HG03139 (cell line): ENCODE measurements at regions not wholly inside any gene's neighbourhood (a gene's known extent, or its start where the extent isn't known, plus 50 kb on each side); places are given as distances from the start of the nearest gene placed in this dataset.

Source experiments
- ATAC-seq: cut with Tn5 transposase; IDR thresholded peaks from one replicate; pipeline ENCODE4 v1.9.1; 2021; ENCODE audit not compliant: unreplicated experiment

DNA sequence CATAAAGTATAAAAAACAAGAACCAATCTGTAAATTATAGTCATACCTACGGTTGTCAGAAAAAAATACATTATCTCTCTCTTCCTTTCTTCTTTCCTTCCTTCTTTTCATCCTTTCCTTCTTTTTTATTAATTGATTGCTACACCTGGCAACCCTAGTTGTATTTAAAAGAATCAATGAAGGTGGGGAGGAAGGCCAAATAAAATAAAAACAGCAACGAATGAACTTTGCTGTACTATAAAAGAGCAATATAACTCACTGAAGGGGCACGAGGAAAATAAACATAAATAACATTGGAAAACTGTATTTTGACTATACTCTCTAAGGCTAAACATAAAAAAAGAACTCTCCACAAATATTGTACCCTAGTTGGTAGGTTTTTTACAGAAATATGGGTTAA lies 898.2 kb upstream of the USP15 start:
- no peak for ATAC-seq

- no peak for ATAC-seq
Observed at GRCh38 chr12:61365001-61365400, 895.2 kb upstream of the USP15 start.

DNA sequence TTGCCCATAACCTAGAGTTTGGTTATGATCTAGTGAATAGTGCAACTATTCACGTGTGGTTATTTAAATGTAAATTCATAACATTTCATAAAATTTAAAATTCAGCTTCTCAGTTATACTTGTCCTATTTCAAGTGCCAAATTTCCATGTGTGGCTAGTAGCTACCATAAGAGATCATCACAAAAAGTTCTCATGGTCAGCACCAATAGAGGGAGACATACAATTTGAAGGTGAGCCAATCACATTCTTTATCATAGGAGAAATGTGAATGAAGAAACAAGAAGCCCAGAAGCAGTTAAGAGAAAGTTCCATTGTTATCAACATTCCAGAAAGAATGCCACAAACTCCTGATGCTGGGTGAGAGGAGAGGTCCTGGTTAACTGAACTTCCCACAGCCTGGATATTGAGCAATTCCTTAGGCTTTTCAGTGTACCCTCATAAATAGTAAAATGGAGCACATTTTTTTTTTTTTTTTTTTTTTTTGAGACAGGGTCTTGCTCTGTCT lies 892.9 kb upstream of the USP15 start:
- no peak for ATAC-seq

- no peak for ATAC-seq
Observed at GRCh38 chr12:61369241-61369910, 890.8 kb upstream of the USP15 start.

- no peak for ATAC-seq
Observed at GRCh38 chr12:61384511-61384910, 875.7 kb upstream of the USP15 start.

- ATAC-seq = no peak
Observed at GRCh38 chr12:61385771-61386170, 874.4 kb upstream of the USP15 start.

GRCh38 chr12:61397668-61398067 lies 862.5 kb upstream of the USP15 start:
- ATAC-seq = no peak

GRCh38 chr12:61412201-61412600 lies 848.0 kb upstream of the USP15 start:
- no peak for ATAC-seq

GRCh38 chr12:61414470-61414869 lies 845.7 kb upstream of the USP15 start:
- no peak for ATAC-seq

- no peak for ATAC-seq
Observed at GRCh38 chr12:61422786-61423185, 837.4 kb upstream of the USP15 start.

DNA sequence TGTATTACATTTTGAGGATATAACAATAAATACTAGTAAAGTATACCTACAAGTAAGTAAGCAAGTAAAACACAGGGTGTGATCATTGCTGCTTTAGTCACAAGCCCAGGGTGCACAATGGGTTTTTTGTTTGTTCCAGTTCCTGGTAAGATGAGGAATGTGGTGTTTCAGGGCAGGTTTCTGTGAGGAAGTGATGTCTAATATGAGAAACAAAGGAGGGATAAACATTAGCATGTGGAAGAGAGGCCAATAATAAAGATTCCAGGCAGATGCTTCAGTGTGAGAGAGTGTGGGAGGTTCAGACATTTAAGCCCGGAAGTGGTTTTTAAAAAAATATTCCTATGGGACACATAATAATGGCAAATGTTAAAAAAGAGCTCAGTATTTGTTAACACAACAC lies 808.1 kb upstream of the USP15 start:
- ATAC-seq = no peak

GRCh38 chr12:61487728-61488127 lies 772.5 kb upstream of the USP15 start:
- ATAC-seq = no peak

DNA sequence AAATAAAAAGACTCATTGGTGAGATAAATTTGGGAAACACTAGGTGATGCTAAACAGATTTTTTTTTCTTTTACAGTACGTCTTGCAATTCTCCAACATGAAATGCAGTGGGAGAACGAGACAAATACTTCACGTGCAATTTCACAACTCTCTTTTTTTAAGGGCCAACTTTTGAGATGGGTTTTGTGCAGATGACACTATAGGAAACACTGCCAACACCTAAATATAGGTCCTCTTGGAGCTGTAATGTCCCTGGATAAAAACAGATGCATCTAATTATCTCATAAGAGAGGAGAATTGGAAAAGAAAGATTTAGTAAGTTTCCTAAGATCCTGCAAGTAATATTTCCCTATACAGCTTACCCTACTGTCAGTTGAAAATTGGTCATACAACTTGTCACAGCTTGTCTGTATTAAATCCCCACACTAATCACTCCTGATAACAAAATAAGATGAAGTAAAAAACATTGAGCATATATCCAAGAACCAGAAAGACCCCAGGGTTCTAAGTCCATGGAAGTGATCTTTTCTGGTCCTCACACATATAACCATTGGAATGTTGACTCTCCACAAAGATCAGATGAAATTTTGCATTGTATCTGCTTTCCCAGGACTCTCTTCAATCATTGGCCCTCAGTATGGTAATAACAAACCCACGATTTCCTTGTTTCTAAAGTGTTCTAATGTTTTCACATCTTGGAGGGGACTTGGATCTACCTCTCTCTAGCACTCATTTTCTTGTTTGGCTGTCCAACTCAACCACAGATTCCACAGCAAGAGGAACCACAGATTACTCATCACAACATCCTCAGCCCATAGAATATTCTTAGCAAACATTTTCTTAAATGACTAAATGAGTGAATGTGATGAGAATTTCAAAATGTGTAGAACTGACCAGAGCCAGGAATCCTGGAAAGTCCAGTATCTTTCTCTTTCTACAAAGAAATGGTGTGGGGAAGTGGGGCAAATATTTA lies 769.4 kb upstream of the USP15 start:
- no peak for ATAC-seq

DNA sequence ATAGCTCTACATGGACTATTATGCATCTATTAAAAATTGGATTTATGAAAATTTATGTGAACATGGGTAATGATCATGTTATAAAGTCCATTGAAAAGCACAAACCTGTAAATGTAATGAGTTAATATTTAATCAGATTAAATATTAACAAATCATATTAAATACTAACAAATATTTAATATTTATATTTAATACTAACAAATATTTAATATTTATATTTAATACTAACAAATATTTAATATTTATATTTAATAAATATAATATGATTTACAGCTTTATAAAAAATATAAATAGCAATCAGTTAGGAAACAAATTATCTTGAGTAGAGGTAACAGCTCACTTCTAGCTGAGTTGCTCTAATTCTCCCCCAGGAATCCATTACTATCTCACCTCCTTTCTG lies 758.0 kb upstream of the USP15 start:
- no peak for ATAC-seq

DNA sequence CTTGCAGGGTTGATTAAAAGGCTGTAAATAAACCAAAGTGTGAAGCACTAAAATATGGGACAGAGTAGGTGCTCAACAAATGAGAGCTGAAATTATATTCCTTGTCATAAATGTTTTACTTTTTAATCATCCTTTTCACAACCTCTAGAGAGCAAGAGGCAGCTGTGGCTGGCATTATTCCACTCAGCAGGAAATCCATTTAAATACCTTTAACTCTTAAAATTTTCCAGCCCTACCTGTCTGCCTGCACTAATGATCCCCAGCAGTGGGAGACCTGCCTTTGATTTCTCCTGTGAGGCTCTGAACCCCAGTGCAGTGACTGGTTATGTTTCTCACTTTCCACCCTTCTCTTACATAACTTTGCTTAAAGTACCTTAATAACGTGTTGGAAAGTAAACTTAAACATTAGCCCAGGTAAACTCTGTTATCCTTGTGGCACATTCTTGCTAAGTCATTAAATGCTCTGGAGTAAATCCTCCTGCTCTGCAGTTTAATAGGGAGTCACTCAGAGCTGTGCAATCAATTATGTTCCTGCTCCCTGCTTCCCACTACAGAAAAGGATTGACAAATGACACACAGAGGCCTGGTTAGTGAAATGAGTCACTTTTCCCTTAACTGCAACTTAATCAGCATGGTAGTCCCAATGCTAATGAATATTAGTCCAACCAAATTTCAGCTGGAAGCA lies 755.7 kb upstream of the USP15 start:
- no peak for ATAC-seq

- no peak for ATAC-seq
Observed at GRCh38 chr12:61513499-61513898, 746.7 kb upstream of the USP15 start.

DNA sequence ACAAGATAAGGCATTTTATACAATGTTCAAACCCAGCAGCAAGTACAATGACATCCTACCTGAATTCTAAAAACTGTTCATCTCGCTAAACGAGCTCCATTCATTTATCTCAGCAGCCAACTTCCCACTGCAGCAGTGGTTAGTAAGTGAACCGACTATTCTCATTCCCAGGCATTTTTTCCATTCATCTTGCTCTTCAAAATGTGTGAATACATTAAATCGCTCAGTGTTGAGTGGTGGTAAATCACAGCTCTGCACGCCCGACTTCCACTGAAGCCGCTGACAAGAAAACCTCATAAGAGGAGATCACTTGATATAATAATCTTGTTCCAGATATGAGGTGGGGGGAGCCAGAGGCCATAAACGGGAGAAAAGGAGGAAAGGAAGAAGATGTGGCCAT lies 746.2 kb upstream of the USP15 start:
- ATAC-seq = no peak

DNA sequence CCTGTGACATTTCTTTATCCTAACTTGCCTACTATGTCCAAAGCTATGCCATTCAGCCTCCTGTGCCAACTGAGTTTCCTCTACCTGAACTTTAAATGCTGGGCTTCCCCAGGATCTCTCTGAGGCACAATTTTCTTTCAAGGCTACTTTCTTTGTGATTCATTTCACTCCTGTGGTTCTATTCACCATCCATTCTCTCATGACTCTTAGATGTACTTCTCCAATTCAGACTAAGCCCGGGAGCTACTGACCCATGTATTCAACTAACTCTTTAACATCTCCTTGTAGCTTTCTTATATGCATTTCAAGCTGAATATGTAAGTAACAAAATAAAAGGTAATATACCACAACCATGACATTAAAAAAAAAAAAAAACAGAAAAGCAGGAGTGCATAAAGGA lies 738.9 kb upstream of the USP15 start:
- ATAC-seq = no peak

GRCh38 chr12:61523276-61523992 lies 736.8 kb upstream of the USP15 start:
- no peak for ATAC-seq

DNA sequence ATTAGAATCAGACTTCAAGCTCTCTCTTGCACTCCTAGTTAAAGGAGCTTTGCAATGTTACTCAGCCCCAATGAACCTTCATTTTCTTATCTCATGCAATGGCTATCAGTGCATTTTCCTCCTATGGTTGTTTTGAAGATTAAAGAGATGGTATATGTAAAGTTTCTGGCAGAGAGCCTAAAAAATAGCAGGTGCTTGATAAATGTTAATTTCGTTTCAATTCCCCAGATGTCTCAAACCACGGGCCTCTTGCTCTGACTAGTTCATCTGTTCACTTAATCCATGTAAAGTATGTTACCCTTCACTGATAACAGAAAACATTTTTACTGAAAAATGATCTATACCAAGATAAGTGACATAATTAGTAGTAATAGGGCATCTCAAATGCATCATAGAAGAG lies 735.4 kb upstream of the USP15 start:
- ATAC-seq = no peak

DNA sequence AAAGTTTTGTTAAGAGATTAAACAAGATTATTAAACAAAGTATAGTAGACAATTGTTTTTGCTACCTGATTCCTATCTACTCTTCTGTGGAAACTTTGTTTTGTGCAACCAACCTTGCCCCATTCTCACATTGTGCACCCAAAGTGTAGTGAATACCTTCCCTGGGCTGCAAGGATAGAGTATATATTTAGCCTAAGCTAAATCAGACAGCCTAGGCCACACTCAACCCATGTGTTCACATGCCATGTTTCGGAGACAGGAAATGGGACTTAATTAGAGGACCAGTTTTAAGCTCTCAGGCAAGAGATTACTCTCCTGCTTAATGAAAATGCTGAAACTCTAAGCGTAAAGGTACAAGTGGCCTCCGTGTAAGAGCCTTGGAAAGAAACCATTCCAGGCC lies 734.9 kb upstream of the USP15 start:
- ATAC-seq = no peak
